GM12892 (cell line): ENCODE measurements at regions not wholly inside any gene's neighbourhood (a gene's known extent, or its start where the extent isn't known, plus 50 kb on each side); places are given as distances from the start of the nearest gene placed in this dataset.

ENCODE experiments used
- DNase-seq: peaks from one replicate; pipeline ENCODE4 v3.0.0; 2011; ENCODE audit not compliant: insufficient read length
- FAIRE-seq: peaks from 2 replicates; lab custom pipeline; 2011; peaks lifted over from hg19 to GRCh38; lab: Jason Lieb, UNC
- POLR2A ChIP-seq: IDR thresholded peaks from 2 replicates; pipeline ENCODE4 v1.6.1; 2011; ENCODE audit warnings: low read depth, low read length, control low read depth
- POLR2AphosphoS5 ChIP-seq: IDR thresholded peaks from 2 replicates; pipeline ENCODE4 v1.6.1; 2011; ENCODE audit warnings: low read depth, low read length, control low read depth
- TAF1 ChIP-seq: IDR thresholded peaks from 2 replicates; pipeline ENCODE4 v1.6.1; 2011; ENCODE audit warnings: low read depth, mild to moderate bottlenecking, control low read depth, low read length, borderline replicate concordance

DNA sequence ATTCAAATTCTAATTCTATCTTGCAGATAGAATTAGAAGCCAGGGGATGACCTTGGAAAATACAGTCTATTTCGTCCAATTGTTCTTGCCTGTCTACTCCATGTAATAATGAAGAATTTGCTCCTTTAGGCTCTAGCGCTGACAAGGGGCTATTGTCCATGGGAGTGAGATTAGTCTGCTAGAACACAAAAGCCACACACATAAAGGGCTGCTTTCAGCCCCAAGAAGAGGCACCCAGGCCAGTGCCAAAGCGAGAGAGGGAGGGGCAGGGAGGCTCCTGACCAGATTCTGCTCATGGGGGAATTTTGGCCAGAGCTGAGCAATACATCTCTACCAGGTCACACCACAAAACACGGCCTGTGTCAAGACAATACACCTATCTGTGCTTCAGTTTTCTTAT, 1306.9 kb downstream of the UQCRFS1 start:
- FAIRE-seq, result no peak
- DNase-seq, result no peak
- TF ChIP-seq POLR2AphosphoS5 (no peak), POLR2A (no peak), TAF1 (no peak)

DNA sequence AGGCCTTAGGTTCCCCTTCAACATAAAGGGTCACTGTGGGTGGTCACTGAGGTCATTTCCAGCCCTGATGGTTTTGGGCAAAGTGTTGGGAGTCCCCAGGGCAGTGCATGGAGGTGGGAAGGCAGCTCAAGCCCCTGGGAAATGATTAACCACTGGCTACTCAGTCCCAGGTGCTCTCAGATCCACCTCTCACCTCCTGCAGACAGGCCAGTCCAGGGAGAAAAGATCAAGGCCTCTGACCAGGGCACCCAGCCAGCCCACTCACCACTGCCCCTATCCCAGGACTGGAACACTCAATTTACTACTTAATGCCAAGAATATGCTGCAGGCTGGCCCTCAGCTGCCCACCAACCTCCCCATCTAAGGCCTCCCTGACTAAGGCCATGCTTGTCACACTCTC, 1307.9 kb downstream of the UQCRFS1 start:
- no peak for TF ChIP-seq POLR2AphosphoS5
- no peak for TF ChIP-seq TAF1
- no peak for TF ChIP-seq POLR2A
- DNase-seq (no peak), FAIRE-seq (no peak)

DNA sequence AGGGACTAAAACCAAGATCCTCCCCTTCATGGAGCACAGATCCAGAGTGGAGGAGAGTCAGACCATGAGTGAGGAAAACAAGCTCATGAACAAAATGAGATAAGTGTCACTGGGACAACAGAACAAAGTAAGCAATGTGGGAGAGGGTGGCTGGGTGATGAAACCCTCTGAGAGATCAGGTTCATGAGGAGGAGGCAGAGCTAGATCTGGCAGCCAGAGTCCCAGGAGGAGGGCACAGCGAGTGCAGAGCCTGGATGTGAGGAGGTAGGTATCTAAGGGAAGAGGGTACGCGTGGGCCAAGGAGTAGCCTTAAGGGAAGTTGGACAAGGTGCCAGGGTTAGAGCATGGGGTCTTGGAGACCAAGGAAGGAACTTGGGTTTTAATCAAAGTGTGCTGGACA, 1311.9 kb downstream of the UQCRFS1 start:
- FAIRE-seq (no peak), DNase-seq (no peak)
- no peak for TF ChIP-seq POLR2AphosphoS5
- no peak for TF ChIP-seq TAF1
- no peak for TF ChIP-seq POLR2A

DNA sequence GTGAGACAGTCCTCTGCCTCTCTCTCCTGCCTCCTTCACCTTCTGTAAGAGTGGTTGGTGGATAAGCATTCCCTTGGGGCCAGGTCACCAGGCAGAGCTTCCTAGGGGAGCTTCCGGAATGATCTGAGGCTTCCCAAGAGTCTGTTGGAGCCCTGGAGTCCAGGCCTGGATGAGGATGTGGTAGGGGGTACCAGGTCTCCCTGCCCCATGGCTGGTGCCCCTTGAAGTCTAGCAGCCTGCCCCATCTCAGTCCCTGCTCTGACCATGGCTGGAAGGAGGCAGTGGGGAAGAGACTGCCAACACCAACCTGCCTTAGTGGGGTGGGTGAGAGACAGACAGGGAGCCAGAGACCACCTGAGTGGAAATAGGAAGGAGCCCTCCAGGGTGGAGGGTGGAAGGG, 1316.9 kb downstream of the UQCRFS1 start:
- no peak for TF ChIP-seq TAF1
- TF ChIP-seq POLR2AphosphoS5, result no peak
- TF ChIP-seq POLR2A, result no peak
- no peak for FAIRE-seq
- no peak for DNase-seq

DNA sequence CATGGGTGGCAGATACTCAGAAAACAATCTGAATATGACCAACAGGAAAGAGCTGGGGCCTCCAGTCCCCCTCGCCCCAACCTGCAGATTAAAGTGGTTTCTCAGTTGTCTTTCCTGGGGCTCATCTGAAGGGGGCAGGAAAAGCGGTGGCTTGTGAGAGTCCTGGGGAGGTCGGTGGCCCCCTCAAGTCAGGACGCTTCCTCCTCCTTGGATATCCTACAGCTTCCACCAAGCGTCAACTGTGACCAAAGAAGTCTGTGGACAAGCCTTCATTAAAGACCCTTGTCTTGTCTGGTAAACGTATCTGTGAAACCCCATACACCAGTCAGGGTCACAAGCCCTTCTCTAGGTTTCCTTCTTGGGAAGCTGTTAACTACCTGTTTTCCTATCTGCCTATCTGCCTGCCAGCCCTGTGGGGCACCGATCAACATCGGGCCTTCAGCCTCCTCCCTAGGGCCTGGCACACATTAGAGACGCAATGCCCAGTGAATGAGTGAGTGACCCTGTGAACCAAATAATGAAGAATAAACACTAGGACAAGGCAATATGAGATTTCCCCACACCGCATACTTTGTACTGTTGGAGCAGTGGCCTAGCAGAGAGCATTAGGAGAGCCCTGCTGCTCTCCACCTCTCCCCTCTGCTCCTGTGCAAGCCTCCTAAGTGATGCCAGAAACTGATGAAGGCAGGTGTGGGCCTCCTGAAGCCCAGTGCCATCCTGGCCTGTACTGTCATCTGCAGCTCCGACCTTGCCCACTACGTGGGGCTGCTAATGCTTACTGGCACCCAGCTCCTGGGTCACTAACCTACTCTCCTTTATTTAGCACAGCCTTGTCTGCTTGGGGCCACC, 1317.8 kb downstream of the UQCRFS1 start:
- DNase-seq (no peak), FAIRE-seq (no peak)
- TF ChIP-seq POLR2AphosphoS5 (no peak), POLR2A (no peak), TAF1 (no peak)

DNA sequence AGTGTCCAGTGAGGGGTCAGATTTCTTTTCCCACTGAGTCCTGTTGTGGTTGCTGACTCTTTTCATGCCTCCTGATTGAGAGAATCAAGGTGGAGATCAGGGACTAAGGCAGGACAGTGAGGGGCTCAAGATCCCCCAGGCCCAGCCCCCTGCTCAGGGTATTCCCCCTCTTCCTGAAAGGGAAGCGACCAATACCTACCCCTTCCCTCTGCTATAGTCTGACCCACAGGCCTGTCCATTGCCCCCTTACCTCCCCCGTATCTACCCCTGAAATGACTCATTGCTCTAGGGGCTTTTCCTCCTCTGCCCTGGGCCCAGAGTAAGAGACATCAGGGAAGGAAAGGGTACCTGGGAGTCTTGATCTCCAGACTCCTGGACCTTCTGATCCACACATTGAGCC, 1320.5 kb downstream of the UQCRFS1 start:
- TF ChIP-seq POLR2AphosphoS5 (no peak), TAF1 (no peak), POLR2A (no peak)
- no peak for FAIRE-seq
- no peak for DNase-seq

- FAIRE-seq (no peak), DNase-seq (no peak)
- TF ChIP-seq TAF1 (no peak), POLR2A (no peak), POLR2AphosphoS5 (no peak)
Observed at GRCh38 chr19:27891411-27891810, 1321.5 kb downstream of the UQCRFS1 start.

DNA sequence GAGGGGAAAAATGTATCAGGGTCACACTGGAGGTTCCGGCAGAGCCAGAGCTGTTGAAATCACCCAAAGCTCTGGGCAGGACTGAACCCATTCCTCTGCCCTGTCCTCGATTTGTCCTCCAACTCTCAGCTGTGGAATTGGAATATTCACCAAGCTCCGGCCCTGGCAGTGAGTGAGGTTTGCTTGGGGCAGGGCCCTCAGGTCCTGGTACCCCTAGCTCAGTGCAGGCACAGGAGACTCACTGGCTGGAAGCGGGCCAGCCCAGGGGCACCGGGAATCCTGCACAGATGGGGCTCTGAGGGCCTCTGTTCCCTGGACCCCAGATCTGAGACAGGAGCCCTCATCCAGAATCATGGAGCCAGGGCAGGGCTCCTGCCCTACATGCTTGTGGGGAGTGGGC, 1322.3 kb downstream of the UQCRFS1 start:
- DNase-seq, result no peak
- TF ChIP-seq POLR2A, result no peak
- no peak for TF ChIP-seq TAF1
- TF ChIP-seq POLR2AphosphoS5, result no peak
- FAIRE-seq, result no peak

GRCh38 chr19:27890206-27890605, 1322.7 kb downstream of the UQCRFS1 start:
- DNase-seq, result no peak
- no peak for FAIRE-seq
- TF ChIP-seq TAF1 (no peak), POLR2AphosphoS5 (no peak)

DNA sequence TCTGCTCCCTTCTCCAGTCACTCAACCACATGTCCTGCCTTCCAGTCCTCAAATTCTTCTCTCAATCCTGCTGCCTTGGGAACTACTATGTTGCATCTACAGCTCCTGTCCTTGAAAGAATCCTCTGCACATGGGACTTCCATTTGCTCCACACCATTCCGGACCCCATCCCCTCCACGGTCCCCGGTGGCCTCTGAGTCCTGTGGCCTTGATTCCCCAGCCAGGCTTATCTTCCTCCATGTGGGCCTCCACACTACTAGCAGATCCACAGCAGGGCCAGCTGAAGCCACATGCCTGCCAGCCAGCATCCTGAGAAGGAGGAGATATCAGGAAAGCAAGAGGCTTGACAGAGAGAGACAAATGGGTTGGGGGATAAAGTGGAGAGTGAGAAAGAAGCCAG, 1323.8 kb downstream of the UQCRFS1 start:
- DNase-seq (no peak), FAIRE-seq (no peak)
- no peak for TF ChIP-seq TAF1
- no peak for TF ChIP-seq POLR2AphosphoS5
- no peak for TF ChIP-seq POLR2A

DNA sequence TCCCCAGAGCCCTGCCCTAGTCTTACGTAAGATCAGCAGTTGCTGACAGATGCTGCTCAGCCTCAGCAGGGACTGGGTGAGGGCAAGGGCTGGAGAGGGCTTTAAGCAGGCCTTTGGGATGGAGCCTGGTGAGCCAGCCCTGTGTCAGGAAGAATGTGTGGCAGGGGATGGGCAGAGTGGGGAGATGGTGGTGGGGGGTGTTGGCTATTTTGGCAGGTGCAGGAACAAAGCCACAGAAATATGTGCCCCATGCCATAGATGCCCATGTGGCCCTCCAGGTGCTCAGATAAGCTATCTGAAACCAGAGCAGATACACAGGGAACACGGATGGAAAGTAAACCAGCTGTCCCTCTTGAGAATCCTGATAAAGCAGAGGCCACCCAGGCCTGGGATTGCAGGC, 1325.0 kb downstream of the UQCRFS1 start:
- TF ChIP-seq POLR2AphosphoS5 (no peak), TAF1 (no peak), POLR2A (no peak)
- FAIRE-seq (no peak), DNase-seq (no peak)

DNA sequence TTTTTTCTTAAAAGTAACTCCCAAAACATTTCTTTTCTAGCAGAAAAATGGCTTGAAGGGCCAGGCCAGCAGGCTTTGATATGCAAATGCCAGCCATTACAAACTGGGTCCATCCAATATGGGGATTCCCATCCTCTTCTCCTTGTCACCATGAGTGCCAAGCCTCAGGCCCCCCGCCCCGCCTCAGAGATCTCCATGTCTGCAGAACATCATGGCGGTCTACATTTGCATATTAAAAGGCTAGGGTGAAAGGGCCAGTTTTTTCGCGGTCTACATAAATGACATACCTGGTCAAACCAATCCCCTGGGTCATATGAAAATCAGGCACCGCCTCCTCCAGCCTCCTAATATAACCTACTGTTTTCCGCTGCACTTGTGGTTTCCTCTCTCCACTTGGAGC, 1327.6 kb downstream of the UQCRFS1 start:
- DNase-seq (no peak), FAIRE-seq (no peak)
- TF ChIP-seq POLR2A (no peak), POLR2AphosphoS5 (no peak), TAF1 (no peak)
